Right lobe of liver (tissue), 4 donors: ENCODE measurements at regions not wholly inside any gene's neighbourhood (a gene's known extent, or its start where the extent isn't known, plus 50 kb on each side); places are given as distances from the start of the nearest gene placed in this dataset.

Experiments used
- CTCF ChIP-seq, 4 donors: fragments of 200-600 bp in 3 of 4; fragments of 450-650 bp in 1 of 4; IDR thresholded peaks; one replicate each; pipeline versions ENCODE4 v1.5.1 to v1.8.0; 2016 to 2022; ENCODE audit warnings: antibody characterized with exemption in 4 of 4, mild to moderate bottlenecking in 2 of 4
- POLR2A ChIP-seq: fragments of 450-650 bp; IDR thresholded peaks from one replicate; pipeline ENCODE4 v1.6.1; 2017; ENCODE audit warnings: antibody characterized with exemption, mild to moderate bottlenecking
- donor health status: DM: no; HTN: no; CAD: no.
- donor health status: DM: no; HTN: no; CAD: no.
- donor health status: DM: no; HTN: yes; CAD: no.

GRCh38 chr4:115670930-115671329 lies 557.5 kb upstream of the NDST4 start:
- TF ChIP-seq CTCF (IDR thresholded peaks at IDR 0.05), result no peak
- no peak for TF ChIP-seq POLR2A
